ENCODE measurements at regions not wholly inside any gene's neighbourhood (a gene's known extent, or its start where the extent isn't known, plus 50 kb on each side); places are given as distances from the start of the nearest gene placed in this dataset.

- TF ChIP-seq POLR2A (IDR thresholded peaks at IDR 0.05) = no peak
- no peak for TF ChIP-seq POLR2AphosphoS5 (IDR thresholded peaks at IDR 0.05)
- no peak for TF ChIP-seq EP300 (IDR thresholded peaks at IDR 0.05)
- TF ChIP-seq CTCF (IDR thresholded peaks at IDR 0.05) = no peak
- 85 to 88% (median 86%) methylated on average over 7 of the region's 7 CpGs for WGBS, 5 donors
- H3K4me1 ChIP-seq = peaks cover 0 to 31% (median 14%) of the 10 kb centered on the region in 4 donors
- no peaks in the 10 kb centered on the region for H3K36me3 ChIP-seq
- peaks cover 0 to 14% (median 10%) of the 10 kb centered on the region in 4 donors for H3K9me3 ChIP-seq
- no peak for DNase-seq
- H3K27me3 ChIP-seq = peaks cover 0 to 21% (median 0%) of the 10 kb centered on the region in 3 donors
- H3K4me3 ChIP-seq = no peak overlapping the region
- H3K27ac ChIP-seq = no peak overlapping the region
- intact Hi-C loops (cut with DNase I; ENCODE audit: low total_unique reads) = no loop called here
Measured at GRCh38 chr22:27138471-27138870, 481.1 kb downstream of the MIAT start.

GRCh38 chr22:27139935-27140511 lies 482.6 kb downstream of the MIAT start:
- Histone ChIP-seq H3K9me3 (peaks cover 0 to 14% (median 10%) of the 10 kb centered on the region in 4 donors), H3K27me3 (peaks cover 0 to 21% (median 0%) of the 10 kb centered on the region in 3 donors), H3K4me1 (peaks cover 0 to 18% (median 2%) of the 10 kb centered on the region in 4 donors), H3K27ac (peak overlapping the region in 1 of 5 donors; percentile 47), H3K36me3 (no peaks in the 10 kb centered on the region), H3K4me3 (no peak overlapping the region)
- 45 to 65% (median 62%) methylated on average over 9 to 11 of the region's 11 CpGs for WGBS, 5 donors
- TF ChIP-seq CTCF (IDR thresholded peaks at IDR 0.05) (no peak), POLR2A (IDR thresholded peaks at IDR 0.05) (no peak), EP300 (IDR thresholded peaks at IDR 0.05) (no peak), POLR2AphosphoS5 (IDR thresholded peaks at IDR 0.05) (no peak)
- intact Hi-C loops (cut with DNase I; ENCODE audit: low total_unique reads) = no loop called here
- peak in 1 of 2 donors; percentile 55 for DNase-seq

GRCh38 chr22:27142286-27142685 lies 484.9 kb downstream of the MIAT start:
- 29 to 54% (median 34%) methylated on average over 2 of the region's 2 CpGs for WGBS, 5 donors
- intact Hi-C loops (cut with DNase I; ENCODE audit: low total_unique reads) = no loop called here
- DNase-seq = no peak
- H3K9me3 ChIP-seq = peaks cover 0 to 3% (median under 1%) of the 10 kb centered on the region in 4 donors
- TF ChIP-seq CTCF (IDR thresholded peaks at IDR 0.05) (no peak), POLR2AphosphoS5 (IDR thresholded peaks at IDR 0.05) (no peak), POLR2A (IDR thresholded peaks at IDR 0.05) (no peak), EP300 (IDR thresholded peaks at IDR 0.05) (no peak)
- H3K27ac ChIP-seq = no peak overlapping the region
- H3K36me3 ChIP-seq = no peaks in the 10 kb centered on the region
- peaks cover 0 to 12% (median 2%) of the 10 kb centered on the region in 4 donors for H3K4me1 ChIP-seq
- H3K4me3 ChIP-seq = no peak overlapping the region
- H3K27me3 ChIP-seq = peaks cover 0 to 21% (median 0%) of the 10 kb centered on the region in 3 donors

- Histone ChIP-seq H3K36me3 (no peaks in the 10 kb centered on the region), H3K4me1 (peaks cover 0 to 12% (median 2%) of the 10 kb centered on the region in 4 donors), H3K27ac (no peak overlapping the region), H3K9me3 (no peaks in the 10 kb centered on the region), H3K4me3 (no peak overlapping the region), H3K27me3 (peaks cover 0 to 11% (median 0%) of the 10 kb centered on the region in 3 donors)
- no peak for DNase-seq
- intact Hi-C loops (cut with DNase I; ENCODE audit: low total_unique reads) = no loop called here
- TF ChIP-seq POLR2A (IDR thresholded peaks at IDR 0.05) = no peak
- TF ChIP-seq CTCF (IDR thresholded peaks at IDR 0.05) = no peak
- TF ChIP-seq EP300 (IDR thresholded peaks at IDR 0.05) = no peak
- no peak for TF ChIP-seq POLR2AphosphoS5 (IDR thresholded peaks at IDR 0.05)
- WGBS, 5 donors = 60 to 68% (median 60%) methylated on average over 2 of the region's 2 CpGs
Measured at GRCh38 chr22:27144321-27144720, 486.9 kb downstream of the MIAT start.

Measured in stomach (tissue), 8 donors.